Tongue (tissue), 1 donor: ENCODE measurements at regions not wholly inside any gene's neighbourhood (a gene's known extent, or its start where the extent isn't known, plus 50 kb on each side); places are given as distances from the start of the nearest gene placed in this dataset.

Source experiments
- DNase-seq: peaks from one replicate; pipeline ENCODE4 v3.0.0-alpha.2; 2015

- no peak for DNase-seq
Measured at GRCh38 chr14:98037831-98038230, 1234.2 kb downstream of the BCL11B start.

- no peak for DNase-seq
Measured at GRCh38 chr14:98056946-98057345, 1215.1 kb downstream of the BCL11B start.

- DNase-seq: no peak
Measured at GRCh38 chr14:98059106-98059505, 1212.9 kb downstream of the BCL11B start.

DNA sequence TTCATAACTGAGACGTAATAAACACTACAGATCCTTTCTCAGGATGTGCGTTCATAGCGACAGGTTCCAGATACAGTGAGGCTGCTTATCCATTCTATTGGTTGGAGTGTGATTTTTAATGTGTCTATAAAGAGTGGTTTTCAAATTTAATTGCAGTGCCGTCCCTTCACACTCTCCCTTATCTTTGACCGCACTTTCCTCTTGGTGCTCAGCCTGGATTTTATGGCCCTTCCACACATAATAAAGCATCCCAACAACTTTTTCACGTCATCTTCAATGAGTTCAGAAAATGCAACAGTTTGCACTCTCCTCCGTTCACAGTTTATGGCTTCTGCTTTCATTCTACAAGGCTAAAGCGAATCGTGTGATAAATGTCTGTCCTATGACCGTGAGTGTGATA lies 1209.9 kb downstream of the BCL11B start:
- DNase-seq: no peak

GRCh38 chr14:98069712-98070171 lies 1202.3 kb downstream of the BCL11B start:
- DNase-seq: peak; percentile 66

GRCh38 chr14:98070536-98070935 lies 1201.5 kb downstream of the BCL11B start:
- peak; percentile 46 for DNase-seq

DNA sequence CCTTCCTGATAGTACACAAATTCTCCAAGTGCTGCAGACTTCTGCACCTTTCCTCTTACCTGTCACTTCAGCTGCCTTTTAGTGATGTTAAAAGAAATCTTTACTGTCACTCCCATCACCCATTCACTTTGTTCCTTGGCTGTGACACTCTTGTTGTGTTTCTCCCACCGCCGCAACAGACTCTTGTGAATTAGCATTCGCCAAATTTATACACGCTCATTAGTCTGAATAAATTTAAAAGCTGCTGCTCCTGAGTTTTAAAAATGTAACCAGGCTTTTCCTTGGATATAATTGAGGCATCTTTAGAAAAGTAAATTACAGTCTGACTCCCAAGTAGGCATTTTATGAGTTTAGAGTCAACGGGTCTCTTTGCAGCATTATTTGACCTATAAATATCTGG lies 1197.9 kb downstream of the BCL11B start:
- no peak for DNase-seq

DNA sequence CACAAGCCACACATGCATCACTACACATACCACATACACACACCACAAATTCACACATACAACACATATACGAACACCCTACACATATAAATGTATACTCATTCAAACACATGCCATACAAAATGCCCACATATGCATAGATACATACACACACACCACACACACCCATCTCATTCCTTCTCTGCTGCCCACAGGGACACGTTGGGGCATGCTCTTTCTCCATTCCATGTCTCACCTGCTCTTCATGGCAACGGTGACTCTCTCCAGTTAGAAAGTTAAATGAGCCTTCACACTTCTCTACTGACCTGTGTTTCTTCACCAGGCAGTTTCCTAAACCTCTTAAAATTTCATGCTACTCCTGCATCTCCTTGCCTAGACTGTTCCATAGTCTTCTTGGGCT lies 1194.8 kb downstream of the BCL11B start:
- DNase-seq: no peak

DNA sequence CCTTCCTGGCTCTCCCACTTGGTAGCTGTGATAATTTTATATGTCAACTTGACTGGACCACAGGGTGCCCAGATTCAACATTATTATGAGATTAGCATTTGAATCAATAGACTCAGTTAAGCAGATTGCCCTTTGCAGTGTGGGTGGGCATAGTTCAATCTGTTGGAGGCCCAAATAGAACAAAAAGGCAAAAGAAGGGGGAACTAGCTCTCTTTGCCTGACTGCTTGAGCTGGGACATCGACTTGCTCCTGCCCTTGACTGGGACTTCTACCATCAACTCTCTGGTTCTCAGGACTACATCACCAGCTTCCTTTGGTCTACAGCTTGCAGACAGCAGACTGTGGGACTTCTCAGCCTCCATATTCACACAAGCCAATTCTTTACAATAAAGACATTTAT lies 1189.2 kb downstream of the BCL11B start:
- DNase-seq: no peak

DNA sequence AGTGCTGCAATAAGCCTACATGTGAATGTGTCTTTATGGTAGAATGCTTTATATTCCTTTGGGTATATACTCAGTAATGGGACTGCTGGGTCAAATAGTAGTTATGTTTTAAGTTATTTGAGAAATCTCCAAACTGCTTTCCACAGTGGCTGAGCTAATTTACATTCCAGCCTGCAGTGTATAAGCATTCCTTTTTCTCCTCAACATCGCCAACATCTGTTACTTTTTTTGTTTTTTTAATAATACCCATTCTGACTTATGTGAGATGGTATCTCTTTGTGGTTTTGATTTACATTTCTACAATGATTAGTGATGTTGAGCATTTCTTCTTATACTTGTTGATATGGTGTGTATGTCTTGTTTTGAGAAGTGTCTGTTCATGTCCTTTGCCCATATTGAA lies 1186.2 kb downstream of the BCL11B start:
- no peak for DNase-seq

DNA sequence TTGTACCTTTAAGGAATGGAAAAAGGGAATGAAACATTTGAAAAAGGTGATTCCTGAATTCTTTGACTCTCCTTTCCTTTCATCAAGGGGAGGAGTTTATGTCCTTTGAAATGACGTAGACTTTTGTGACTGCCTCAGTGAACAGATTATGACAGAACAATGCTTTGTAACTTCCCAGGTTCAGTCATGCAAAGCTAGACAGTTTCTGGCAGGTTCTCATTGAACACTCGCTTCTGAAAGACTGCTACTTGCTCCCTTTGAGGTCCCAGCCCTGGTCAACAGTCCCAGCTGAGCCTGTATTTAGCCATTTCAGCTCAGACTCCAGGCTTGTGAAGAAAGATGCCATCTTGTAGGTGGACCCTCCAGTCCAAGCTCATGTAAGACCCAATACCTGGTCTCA lies 1178.9 kb downstream of the BCL11B start:
- no peak for DNase-seq

- no peak for DNase-seq
Measured at GRCh38 chr14:98099527-98099926, 1172.5 kb downstream of the BCL11B start.

GRCh38 chr14:98101323-98101722 lies 1170.7 kb downstream of the BCL11B start:
- DNase-seq: no peak

- no peak for DNase-seq
Measured at GRCh38 chr14:98103705-98104104, 1168.3 kb downstream of the BCL11B start.

- no peak for DNase-seq
Measured at GRCh38 chr14:98109326-98109725, 1162.7 kb downstream of the BCL11B start.

DNA sequence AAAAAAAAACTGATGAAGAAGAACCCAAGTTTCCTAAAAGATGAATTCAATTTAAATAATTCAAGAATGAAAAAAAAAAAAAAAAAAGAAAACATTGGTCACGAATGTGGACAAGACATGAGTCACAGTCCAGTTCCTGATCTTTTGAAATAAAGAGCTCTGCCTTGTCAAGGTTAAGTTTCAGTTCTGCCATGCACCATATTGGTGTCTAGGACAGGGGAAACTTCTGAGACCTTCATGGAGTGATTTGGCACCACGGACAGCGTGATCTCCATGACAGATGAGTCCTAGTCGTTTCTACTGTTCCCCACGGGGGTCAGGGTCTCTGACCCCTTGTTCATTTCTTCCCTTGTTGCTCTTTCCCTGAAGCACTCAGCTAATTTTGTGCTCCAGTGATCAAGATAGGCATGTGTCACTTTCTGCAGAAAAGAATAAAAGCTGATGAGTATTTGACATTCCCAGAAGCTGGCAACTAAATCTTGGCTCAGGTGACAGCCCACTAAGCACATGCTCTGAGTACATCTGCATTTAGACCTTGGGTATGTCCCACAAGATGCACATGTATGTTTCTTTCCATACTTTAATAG lies 1159.7 kb downstream of the BCL11B start:
- DNase-seq: no peak

- no peak for DNase-seq
Measured at GRCh38 chr14:98114122-98114895, 1157.7 kb downstream of the BCL11B start.

GRCh38 chr14:98114946-98115345 lies 1157.1 kb downstream of the BCL11B start:
- no peak for DNase-seq

DNA sequence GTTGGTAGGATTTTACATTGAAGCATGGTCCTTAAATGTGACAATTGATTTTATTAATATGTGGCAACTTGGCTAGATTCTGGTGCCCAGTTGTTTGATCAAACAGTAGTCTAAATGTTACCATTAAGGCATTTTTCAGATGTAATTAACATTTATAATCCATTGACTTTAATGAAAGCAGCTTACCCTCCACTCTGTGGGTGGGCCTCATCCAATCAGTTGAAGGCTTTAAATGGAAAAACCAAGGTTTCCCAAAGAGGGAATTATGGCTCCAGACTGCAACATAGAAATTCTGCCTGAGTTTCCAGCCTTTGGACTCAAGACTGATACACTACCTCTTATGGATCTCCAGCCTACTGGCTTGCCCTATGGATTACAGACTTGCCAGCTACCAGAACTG lies 1153.2 kb downstream of the BCL11B start:
- no peak for DNase-seq

DNA sequence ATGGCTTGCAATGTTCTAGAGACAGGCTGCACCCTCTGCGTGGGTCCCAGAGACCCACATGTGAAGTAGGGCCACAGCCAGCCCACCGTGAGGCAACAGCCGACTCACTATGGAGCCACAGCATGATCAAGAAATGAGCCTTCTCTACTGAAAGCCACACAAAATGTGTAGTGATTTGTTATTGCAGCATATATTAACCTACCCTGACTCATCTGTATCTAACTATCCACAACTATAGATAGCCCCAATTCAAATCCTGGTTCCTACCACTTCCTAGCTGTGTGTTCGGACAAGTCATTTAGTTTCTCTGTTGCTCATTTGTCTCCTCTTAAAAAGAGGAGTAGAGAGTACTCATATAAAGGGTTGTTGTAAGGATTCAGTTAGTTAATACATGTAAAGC lies 1152.3 kb downstream of the BCL11B start:
- DNase-seq: no peak

DNA sequence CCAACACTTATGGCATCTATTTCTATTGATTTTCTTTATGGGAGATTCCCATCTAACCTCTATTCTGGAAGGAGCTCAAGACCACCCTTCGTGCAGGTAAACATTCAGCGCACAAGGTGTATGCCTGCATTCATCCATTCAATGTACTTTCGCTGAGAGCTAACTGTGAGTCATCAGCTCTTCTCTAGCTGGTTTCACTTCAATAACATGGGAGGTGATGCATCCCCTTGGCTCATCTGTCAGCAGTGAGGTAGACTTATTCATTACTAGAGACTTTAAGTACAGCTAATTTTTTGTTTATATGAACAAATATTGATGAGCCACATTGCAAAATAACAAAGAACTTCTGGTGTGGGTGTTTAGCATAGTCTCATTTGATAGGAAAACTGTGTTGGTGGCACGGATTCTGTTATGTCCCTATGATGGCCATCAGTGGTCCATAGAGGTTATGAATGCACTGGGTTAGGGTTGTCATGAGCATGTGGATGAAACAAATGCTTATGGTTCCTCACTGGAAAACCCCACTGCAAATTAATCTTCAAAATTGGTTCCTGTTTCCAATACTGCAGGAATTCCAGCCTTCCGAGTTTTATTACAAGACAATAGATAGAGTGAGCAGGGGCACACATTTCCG lies 1151.0 kb downstream of the BCL11B start:
- DNase-seq: no peak

DNA sequence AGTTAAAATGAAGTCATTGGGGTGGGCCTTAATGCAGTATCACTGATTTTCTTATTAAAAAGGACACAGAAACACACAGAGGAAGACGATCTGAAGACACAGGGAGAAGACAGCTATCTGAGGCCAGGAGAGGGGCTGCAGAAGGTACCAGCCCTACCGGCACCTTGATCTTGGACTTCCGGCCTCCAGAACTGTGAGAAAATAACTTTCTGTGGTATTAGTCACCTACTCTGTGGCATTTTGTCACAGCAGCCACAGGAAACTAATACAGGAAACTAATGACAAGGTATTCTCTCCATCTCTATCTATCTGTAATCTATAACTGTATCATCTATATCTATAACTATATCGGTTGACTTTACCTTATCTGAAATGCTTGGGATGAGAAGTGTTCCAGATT lies 1149.5 kb downstream of the BCL11B start:
- DNase-seq: no peak

DNA sequence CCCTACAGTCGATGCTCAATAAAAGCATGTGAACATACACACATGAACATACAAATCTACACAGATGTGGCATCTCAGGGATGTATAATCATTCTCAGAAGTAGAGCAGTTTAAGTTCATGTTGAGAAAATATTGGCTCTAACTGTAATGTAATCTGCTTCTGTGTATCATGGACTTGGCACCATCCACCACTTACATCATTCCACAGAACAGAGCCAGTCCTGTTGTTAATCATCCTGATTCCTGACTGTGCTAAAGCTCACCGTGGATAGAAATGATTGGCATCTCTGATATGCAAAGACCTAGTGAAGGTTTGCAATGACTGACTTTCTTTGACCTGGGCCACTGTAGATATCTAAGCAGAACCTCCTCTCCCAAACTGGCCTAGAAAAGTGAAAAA lies 1141.3 kb downstream of the BCL11B start:
- peak; percentile 60 for DNase-seq

- no peak for DNase-seq
Measured at GRCh38 chr14:98131406-98131805, 1140.6 kb downstream of the BCL11B start.
